Trophoblast cell (in vitro differentiated cells and primary cell): ENCODE measurements at regions not wholly inside any gene's neighbourhood (a gene's known extent, or its start where the extent isn't known, plus 50 kb on each side); places are given as distances from the start of the nearest gene placed in this dataset.

ENCODE experiments used
- DNase-seq, 2 donors: peaks; one replicate each; pipeline ENCODE4 v3.0.0-alpha.2; 2016
- H2AFZ ChIP-seq: 2 replicates; pipeline ENCODE4 v1.6.1; 2013; ENCODE audit warnings: low read length, moderate library complexity, mild to moderate bottlenecking; ENCODE audit not compliant: insufficient read depth, poor library complexity
- H2AK5ac ChIP-seq: 2 replicates; pipeline ENCODE4 v1.6.1; 2013; ENCODE audit warnings: mild to moderate bottlenecking, low read length
- H2BK120ac ChIP-seq: 2 replicates; pipeline ENCODE4 v1.6.1; 2013; ENCODE audit warnings: low read length, mild to moderate bottlenecking, moderate library complexity; ENCODE audit not compliant: insufficient read depth, poor library complexity
- H2BK12ac ChIP-seq: 2 replicates; pipeline ENCODE4 v1.6.1; 2013; ENCODE audit warnings: mild to moderate bottlenecking, low read length, moderate library complexity
- H2BK5ac ChIP-seq: 2 replicates; pipeline ENCODE4 v1.6.1; 2013; ENCODE audit warnings: low read length, low read depth, moderate library complexity, mild to moderate bottlenecking; ENCODE audit not compliant: poor library complexity
- H3K14ac ChIP-seq: 2 replicates; pipeline ENCODE4 v1.6.1; 2013; ENCODE audit warnings: mild to moderate bottlenecking, low read length
- H3K18ac ChIP-seq: 2 replicates; pipeline ENCODE4 v1.6.1; 2013; ENCODE audit warnings: mild to moderate bottlenecking, low read length
- H3K23ac ChIP-seq: 2 replicates; pipeline ENCODE4 v1.6.1; 2013; ENCODE audit warnings: low read length
- H3K27ac ChIP-seq: 2 replicates; pipeline ENCODE4 v1.5.1; 2013; ENCODE audit warnings: low read depth, mild to moderate bottlenecking, inconsistent platforms, low read length, moderate library complexity
- H3K27me3 ChIP-seq: 2 replicates; pipeline ENCODE4 v1.6.1; 2013; ENCODE audit warnings: inconsistent platforms, mild to moderate bottlenecking, low read length, moderate library complexity; ENCODE audit not compliant: insufficient read depth
- H3K36me3 ChIP-seq, 2 experiments: 1 replicate in 1 of 2; 2 replicates in 1 of 2; pipeline ENCODE4 v1.6.1; 2013; ENCODE audit warnings: low read length in 2 of 2, mild to moderate bottlenecking in 2 of 2, moderate library complexity in 1 of 2; ENCODE audit not compliant: insufficient read depth in 2 of 2, control insufficient read depth in 1 of 2
- H3K4ac ChIP-seq: 2 replicates; pipeline ENCODE4 v1.6.1; 2013; ENCODE audit warnings: low read depth, mild to moderate bottlenecking, low read length, moderate library complexity
- H3K4me1 ChIP-seq, 2 experiments: 1 replicate in 1 of 2; 2 replicates in 1 of 2; pipeline ENCODE4 v1.6.1; 2013; ENCODE audit warnings: low read length in 2 of 2, mild to moderate bottlenecking in 2 of 2, moderate library complexity in 1 of 2; ENCODE audit not compliant: insufficient read depth in 2 of 2, control insufficient read depth in 1 of 2
- H3K4me2 ChIP-seq: 2 replicates; pipeline ENCODE4 v1.6.1; 2013; ENCODE audit warnings: inconsistent platforms, mild to moderate bottlenecking, low read length, moderate library complexity
- H3K4me3 ChIP-seq: 2 replicates; pipeline ENCODE4 v1.5.1; 2013; ENCODE audit warnings: mild to moderate bottlenecking, low read depth, low read length, inconsistent platforms
- H3K79me1 ChIP-seq: one replicate; pipeline ENCODE4 v1.6.1; 2013; ENCODE audit warnings: low read length
- H3K79me2 ChIP-seq: 2 replicates; pipeline ENCODE4 v1.6.1; 2013; ENCODE audit warnings: low read length, mild to moderate bottlenecking; ENCODE audit not compliant: control insufficient read depth, insufficient read depth, poor library complexity
- H3K9ac ChIP-seq: 2 replicates; pipeline ENCODE4 v1.6.1; 2013; ENCODE audit warnings: mild to moderate bottlenecking, low read length
- H3K9me3 ChIP-seq: 2 replicates; pipeline ENCODE4 v1.6.1; 2013; ENCODE audit warnings: low read depth, mild to moderate bottlenecking, control low read depth, inconsistent platforms, low read length; ENCODE audit not compliant: insufficient read depth
- H4K12ac ChIP-seq: 2 replicates; pipeline ENCODE4 v1.6.1; 2013; ENCODE audit warnings: low read depth, mild to moderate bottlenecking, low read length, moderate library complexity
- H4K8ac ChIP-seq: 2 replicates; pipeline ENCODE4 v1.6.1; 2013; ENCODE audit warnings: low read depth, mild to moderate bottlenecking, low read length, moderate library complexity
- H4K91ac ChIP-seq: one replicate; pipeline ENCODE4 v1.6.1; 2013; ENCODE audit warnings: low read depth, mild to moderate bottlenecking, low read length, moderate library complexity
- WGBS: extraction: QIAGEN DNeasy Blood & Tissue Kit; methylation state at CpG from one replicate; pipeline ENCODE4 v1.1.7; 2013; ENCODE audit warnings: missing lambda C conversion rate; ENCODE audit not compliant: insufficient read length, insufficient coverage; ENCODE audit errors: extremely low coverage; 5-methylcytosine and 5-hydroxymethylcytosine counted together

DNA sequence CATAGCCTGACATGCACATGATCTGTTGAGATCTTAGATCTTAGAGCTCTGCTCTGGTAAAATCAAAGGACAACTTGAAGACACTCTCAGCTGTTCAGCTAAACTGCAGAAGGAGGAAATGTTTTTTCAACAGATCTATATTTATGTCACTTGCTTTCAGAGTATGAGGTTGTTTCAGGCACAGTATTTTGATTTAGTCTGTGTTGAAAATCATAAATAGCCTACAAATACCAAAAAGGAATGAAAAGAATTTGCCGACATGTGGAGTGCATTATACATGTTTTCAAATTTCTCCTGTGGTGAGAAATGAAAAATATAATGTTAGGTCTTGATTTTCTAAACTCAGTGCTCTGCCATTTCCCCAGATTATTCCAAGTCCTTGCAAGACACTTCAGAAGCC is 1118.4 kb downstream of the TBL1XR1 start:
- Histone ChIP-seq H2BK5ac (no peak overlapping the region), H2BK12ac (no peak overlapping the region), H4K8ac (no peak overlapping the region), H3K79me1 (no peaks in the 10 kb centered on the region), H3K4me1 (no peaks in the 10 kb centered on the region), H3K9ac (no peak overlapping the region), H2AFZ (no peak overlapping the region), H3K27me3 (no peaks in the 10 kb centered on the region), H3K4me2 (no peak overlapping the region), H4K12ac (no peak overlapping the region), H3K9me3 (peaks cover 2% of the 10 kb centered on the region), H3K4ac (no peak overlapping the region), H3K23ac (no peak overlapping the region), H3K18ac (no peak overlapping the region), H4K91ac (no peak overlapping the region), H3K27ac (no peak overlapping the region), H3K14ac (no peak overlapping the region), H3K79me2 (no peaks in the 10 kb centered on the region), H3K36me3 (no peaks in the 10 kb centered on the region), H2BK120ac (no peak overlapping the region), H3K4me3 (no peak overlapping the region), H2AK5ac (no peak overlapping the region)
- WGBS, result no CpG with 5 or more reads among the region's 1 CpG
- no peak for DNase-seq

DNA sequence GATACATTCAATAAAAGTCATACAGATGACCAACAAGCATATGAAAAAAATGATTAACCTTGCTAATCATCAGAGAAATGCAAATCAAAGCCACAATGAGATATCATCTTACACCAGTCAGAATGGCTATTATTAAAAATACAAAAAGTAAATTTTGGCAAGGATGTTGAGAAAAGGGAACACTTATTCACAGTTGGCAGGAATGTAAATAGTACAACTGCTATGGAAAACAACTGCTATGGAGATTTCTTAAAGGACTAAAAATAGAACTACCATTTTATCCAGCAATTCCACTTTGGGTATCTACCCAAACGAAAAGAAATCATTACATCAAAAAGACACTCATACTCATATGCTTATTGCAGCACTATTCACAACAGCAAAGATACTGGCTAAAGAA is 1121.8 kb downstream of the TBL1XR1 start:
- H3K4me2 ChIP-seq, result no peak overlapping the region

DNA sequence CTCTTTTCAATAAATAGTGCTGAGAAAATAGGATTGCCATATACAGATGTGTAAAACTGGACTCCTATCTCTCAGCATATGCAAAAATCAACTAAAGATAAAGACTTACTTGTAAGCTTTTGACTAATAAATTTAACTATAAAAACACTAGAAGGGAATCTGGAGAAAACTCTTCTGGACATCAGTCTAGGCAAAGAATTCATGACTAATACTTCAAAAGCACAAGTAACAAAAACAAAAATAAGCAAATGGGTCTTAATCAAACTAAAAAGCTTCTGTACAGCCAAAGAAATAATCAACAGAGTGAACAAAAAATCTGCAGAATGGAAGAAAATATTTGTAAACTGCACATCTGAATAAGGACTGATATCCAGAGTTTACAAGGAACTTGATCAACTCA is 1122.2 kb downstream of the TBL1XR1 start:
- Histone ChIP-seq H3K18ac (no peak overlapping the region), H3K23ac (no peak overlapping the region), H2BK12ac (no peak overlapping the region), H3K9ac (no peak overlapping the region), H3K4me1 (no peaks in the 10 kb centered on the region), H2BK5ac (no peak overlapping the region), H3K4me3 (no peak overlapping the region), H3K9me3 (peaks cover 2% of the 10 kb centered on the region), H4K8ac (no peak overlapping the region), H4K12ac (no peak overlapping the region), H3K4ac (no peak overlapping the region), H3K79me2 (no peaks in the 10 kb centered on the region), H2AFZ (no peak overlapping the region), H4K91ac (no peak overlapping the region), H3K27me3 (no peaks in the 10 kb centered on the region), H2AK5ac (no peak overlapping the region), H3K14ac (no peak overlapping the region), H3K79me1 (no peaks in the 10 kb centered on the region), H3K4me2 (no peak overlapping the region), H3K36me3 (no peaks in the 10 kb centered on the region), H3K27ac (no peak overlapping the region), H2BK120ac (no peak overlapping the region)
- no peak for DNase-seq

More for the DNA sequence above, 1121.8 kb downstream of the TBL1XR1 start:
- Histone ChIP-seq H3K23ac (no peak overlapping the region), H2BK120ac (no peak overlapping the region), H4K91ac (no peak overlapping the region), H3K4me3 (no peak overlapping the region), H2AK5ac (no peak overlapping the region), H3K9me3 (peaks cover 2% of the 10 kb centered on the region), H2BK12ac (no peak overlapping the region), H3K4me1 (no peaks in the 10 kb centered on the region), H4K8ac (no peak overlapping the region), H3K27ac (no peak overlapping the region), H3K4ac (no peak overlapping the region), H3K9ac (no peak overlapping the region), H3K79me1 (no peaks in the 10 kb centered on the region), H3K36me3 (no peaks in the 10 kb centered on the region), H3K27me3 (no peaks in the 10 kb centered on the region), H4K12ac (no peak overlapping the region), H2BK5ac (no peak overlapping the region), H3K18ac (no peak overlapping the region), H2AFZ (no peak overlapping the region), H3K14ac (no peak overlapping the region), H3K79me2 (no peaks in the 10 kb centered on the region)
- WGBS, result no CpG with 5 or more reads among the region's 1 CpG
- DNase-seq, result no peak

DNA sequence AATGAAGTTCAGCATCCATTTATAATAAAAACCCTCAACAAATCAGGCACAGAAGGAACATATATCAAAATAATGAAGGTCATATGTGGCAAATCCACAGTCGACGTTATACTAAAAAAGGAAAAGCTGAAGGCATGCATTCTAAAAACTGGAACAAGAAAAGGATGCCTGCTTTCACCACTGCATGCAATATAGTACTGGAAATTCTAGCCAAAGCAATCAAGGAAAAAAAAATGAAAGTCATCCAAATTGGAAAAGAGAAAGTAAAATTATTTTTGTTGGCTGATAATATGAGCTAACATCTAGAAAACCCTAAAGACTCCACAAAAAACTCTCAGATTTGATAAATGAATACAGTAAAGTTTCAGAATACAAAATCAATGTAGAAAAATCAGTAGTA is 1123.2 kb downstream of the TBL1XR1 start:
- Histone ChIP-seq H2BK12ac (no peak overlapping the region), H3K27ac (no peak overlapping the region), H3K4me1 (no peaks in the 10 kb centered on the region), H3K4ac (no peak overlapping the region), H3K79me2 (no peaks in the 10 kb centered on the region), H4K8ac (no peak overlapping the region), H2BK120ac (no peak overlapping the region), H3K27me3 (no peaks in the 10 kb centered on the region), H2AFZ (no peak overlapping the region), H2AK5ac (no peak overlapping the region), H3K14ac (no peak overlapping the region), H3K79me1 (no peaks in the 10 kb centered on the region), H4K91ac (no peak overlapping the region), H4K12ac (no peak overlapping the region), H3K36me3 (no peaks in the 10 kb centered on the region), H2BK5ac (no peak overlapping the region), H3K9ac (no peak overlapping the region), H3K23ac (no peak overlapping the region), H3K18ac (no peak overlapping the region), H3K4me3 (no peak overlapping the region), H3K9me3 (peaks cover 2% of the 10 kb centered on the region), H3K4me2 (no peak overlapping the region)
- WGBS, result no CpG with 5 or more reads among the region's 2 CpGs
- no peak for DNase-seq
